HL-60 (cell line): ENCODE measurements at regions not wholly inside any gene's neighbourhood (a gene's known extent, or its start where the extent isn't known, plus 50 kb on each side); places are given as distances from the start of the nearest gene placed in this dataset.
"Not testable (repeated sequence)": the region's sequence is repeated elsewhere in the genome, so short reads cannot be mapped to it uniquely, and the experiment has no call there.

Source experiments
- POLR2AphosphoS5 ChIP-seq: IDR thresholded peaks from 2 replicates; pipeline ENCODE4 v1.6.1; 2012; ENCODE audit warnings: low read depth
- SPI1 ChIP-seq: IDR thresholded peaks from 2 replicates; pipeline ENCODE4 v1.6.1; 2012; ENCODE audit warnings: low read depth, mild to moderate bottlenecking, borderline replicate concordance
- TF ChIP-seq, protein P1 (sequence below): IDR thresholded peaks from one replicate; pipeline ENCODE4 v1.5.1; 2011; ENCODE audit warnings: low read length, control low read depth, inconsistent platforms; ENCODE audit not compliant: insufficient read depth
- TF ChIP-seq, protein P2 (sequence below): IDR thresholded peaks from 2 replicates; pipeline ENCODE4 v1.6.1; 2012; ENCODE audit warnings: low read depth; ENCODE audit not compliant: insufficient replicate concordance

DNA sequence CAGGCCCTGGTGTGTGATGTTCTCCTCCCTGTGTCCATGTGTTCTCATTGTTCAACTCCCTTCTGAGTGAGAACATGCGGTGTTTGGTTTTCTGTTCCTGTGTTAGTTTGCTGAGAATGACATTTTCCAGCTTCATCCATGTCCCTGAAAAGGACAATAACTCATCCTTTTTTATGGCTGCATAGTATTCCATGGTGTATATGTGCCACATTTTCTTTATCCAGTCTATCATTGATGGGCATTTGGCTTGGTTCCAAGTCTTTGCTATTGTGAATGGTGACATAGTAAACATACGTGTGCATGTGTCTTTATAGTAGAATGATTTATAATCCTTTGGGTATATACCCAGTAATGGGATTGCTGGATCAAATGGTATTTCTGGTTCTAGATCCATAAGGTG is 964.6 kb upstream of the CITED2 start:
- not testable (repeated sequence) for TF ChIP-seq POLR2AphosphoS5, SPI1
- TF ChIP-seq, protein P1, sequence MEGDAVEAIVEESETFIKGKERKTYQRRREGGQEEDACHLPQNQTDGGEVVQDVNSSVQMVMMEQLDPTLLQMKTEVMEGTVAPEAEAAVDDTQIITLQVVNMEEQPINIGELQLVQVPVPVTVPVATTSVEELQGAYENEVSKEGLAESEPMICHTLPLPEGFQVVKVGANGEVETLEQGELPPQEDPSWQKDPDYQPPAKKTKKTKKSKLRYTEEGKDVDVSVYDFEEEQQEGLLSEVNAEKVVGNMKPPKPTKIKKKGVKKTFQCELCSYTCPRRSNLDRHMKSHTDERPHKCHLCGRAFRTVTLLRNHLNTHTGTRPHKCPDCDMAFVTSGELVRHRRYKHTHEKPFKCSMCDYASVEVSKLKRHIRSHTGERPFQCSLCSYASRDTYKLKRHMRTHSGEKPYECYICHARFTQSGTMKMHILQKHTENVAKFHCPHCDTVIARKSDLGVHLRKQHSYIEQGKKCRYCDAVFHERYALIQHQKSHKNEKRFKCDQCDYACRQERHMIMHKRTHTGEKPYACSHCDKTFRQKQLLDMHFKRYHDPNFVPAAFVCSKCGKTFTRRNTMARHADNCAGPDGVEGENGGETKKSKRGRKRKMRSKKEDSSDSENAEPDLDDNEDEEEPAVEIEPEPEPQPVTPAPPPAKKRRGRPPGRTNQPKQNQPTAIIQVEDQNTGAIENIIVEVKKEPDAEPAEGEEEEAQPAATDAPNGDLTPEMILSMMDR = not testable (repeated sequence)
- TF ChIP-seq, protein P2, sequence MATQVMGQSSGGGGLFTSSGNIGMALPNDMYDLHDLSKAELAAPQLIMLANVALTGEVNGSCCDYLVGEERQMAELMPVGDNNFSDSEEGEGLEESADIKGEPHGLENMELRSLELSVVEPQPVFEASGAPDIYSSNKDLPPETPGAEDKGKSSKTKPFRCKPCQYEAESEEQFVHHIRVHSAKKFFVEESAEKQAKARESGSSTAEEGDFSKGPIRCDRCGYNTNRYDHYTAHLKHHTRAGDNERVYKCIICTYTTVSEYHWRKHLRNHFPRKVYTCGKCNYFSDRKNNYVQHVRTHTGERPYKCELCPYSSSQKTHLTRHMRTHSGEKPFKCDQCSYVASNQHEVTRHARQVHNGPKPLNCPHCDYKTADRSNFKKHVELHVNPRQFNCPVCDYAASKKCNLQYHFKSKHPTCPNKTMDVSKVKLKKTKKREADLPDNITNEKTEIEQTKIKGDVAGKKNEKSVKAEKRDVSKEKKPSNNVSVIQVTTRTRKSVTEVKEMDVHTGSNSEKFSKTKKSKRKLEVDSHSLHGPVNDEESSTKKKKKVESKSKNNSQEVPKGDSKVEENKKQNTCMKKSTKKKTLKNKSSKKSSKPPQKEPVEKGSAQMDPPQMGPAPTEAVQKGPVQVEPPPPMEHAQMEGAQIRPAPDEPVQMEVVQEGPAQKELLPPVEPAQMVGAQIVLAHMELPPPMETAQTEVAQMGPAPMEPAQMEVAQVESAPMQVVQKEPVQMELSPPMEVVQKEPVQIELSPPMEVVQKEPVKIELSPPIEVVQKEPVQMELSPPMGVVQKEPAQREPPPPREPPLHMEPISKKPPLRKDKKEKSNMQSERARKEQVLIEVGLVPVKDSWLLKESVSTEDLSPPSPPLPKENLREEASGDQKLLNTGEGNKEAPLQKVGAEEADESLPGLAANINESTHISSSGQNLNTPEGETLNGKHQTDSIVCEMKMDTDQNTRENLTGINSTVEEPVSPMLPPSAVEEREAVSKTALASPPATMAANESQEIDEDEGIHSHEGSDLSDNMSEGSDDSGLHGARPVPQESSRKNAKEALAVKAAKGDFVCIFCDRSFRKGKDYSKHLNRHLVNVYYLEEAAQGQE = not testable (repeated sequence)
